GM12872 (cell line): ENCODE measurements at regions not wholly inside any gene's neighbourhood (a gene's known extent, or its start where the extent isn't known, plus 50 kb on each side); places are given as distances from the start of the nearest gene placed in this dataset.

Source experiments
- TF ChIP-seq, protein P1 (sequence below): IDR thresholded peaks from 3 replicates; pipeline ENCODE4 v1.5.1; 2011; ENCODE audit warnings: low read depth, mild to moderate bottlenecking, low read length, moderate library complexity; ENCODE audit not compliant: insufficient read depth

DNA sequence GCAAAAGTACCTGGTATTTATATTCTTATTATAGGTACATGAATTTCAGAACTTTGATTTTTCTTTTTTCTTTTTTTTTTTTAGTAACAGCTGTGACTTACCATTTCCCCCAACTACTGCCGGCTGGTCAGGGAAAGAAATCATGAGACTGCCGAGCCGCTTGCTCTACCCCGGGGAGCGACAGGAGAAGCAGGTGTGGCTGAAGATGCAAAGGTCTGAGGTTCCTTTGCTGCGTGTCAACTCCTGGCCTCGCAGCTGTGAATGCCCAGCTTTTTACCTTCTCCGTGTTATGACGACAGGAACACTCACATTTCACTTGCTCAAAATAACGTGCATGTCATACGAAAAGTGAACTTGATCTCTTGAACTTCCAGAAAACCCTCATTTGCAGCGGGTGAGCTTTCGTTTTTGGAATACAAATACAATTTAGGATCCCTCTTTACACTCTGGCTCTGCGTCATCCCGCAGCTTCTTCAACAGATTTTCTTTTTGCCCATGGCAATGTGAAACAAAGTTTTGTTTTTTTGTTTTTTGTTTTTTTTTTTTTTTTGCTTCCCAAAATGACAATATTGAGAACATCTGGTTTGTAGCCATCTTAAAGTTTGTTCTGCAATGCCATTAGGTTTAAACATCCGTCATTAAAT lies 117.9 kb downstream of the EFNB2 start:
- TF ChIP-seq, protein P1, sequence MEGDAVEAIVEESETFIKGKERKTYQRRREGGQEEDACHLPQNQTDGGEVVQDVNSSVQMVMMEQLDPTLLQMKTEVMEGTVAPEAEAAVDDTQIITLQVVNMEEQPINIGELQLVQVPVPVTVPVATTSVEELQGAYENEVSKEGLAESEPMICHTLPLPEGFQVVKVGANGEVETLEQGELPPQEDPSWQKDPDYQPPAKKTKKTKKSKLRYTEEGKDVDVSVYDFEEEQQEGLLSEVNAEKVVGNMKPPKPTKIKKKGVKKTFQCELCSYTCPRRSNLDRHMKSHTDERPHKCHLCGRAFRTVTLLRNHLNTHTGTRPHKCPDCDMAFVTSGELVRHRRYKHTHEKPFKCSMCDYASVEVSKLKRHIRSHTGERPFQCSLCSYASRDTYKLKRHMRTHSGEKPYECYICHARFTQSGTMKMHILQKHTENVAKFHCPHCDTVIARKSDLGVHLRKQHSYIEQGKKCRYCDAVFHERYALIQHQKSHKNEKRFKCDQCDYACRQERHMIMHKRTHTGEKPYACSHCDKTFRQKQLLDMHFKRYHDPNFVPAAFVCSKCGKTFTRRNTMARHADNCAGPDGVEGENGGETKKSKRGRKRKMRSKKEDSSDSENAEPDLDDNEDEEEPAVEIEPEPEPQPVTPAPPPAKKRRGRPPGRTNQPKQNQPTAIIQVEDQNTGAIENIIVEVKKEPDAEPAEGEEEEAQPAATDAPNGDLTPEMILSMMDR = no peak

DNA sequence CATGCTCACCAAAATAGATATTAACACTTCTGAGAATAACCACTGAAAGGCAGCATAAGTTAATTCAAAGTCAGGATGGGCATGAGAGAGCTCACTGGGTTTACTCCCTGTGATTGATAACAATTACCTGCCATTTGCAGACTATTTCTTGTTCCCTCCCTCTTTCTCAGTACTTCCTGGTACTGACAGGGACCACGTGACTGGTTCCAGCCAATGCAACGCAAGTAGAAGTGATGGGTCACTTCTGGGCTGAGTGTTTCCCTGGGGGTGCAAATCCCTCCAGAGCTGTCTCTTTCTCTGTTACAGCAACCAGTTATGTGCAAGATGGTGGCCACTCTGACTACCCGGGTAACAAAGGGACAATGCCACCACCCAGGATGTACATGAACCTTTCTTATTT lies 118.8 kb downstream of the EFNB2 start:
- TF ChIP-seq, protein P1 = no peak

DNA sequence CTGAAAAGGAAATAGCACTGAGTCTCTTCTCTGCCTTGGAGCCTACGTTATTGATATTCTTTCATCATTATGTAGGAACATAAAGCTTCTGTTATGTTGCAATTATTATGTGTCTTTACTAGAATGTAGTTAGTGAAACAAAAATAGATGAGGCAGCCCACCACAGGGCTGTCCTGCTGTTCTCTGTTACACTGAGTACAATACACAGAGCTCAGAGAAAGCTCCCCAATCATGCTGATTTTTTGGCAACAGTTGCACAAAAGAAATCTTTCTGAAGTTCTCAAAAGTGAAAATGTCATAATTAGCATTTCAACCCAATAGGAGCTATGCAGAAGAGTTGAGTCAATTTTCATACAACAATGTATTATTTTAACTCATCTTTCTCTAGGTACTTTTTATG lies 119.5 kb downstream of the EFNB2 start:
- TF ChIP-seq, protein P1 = no peak

DNA sequence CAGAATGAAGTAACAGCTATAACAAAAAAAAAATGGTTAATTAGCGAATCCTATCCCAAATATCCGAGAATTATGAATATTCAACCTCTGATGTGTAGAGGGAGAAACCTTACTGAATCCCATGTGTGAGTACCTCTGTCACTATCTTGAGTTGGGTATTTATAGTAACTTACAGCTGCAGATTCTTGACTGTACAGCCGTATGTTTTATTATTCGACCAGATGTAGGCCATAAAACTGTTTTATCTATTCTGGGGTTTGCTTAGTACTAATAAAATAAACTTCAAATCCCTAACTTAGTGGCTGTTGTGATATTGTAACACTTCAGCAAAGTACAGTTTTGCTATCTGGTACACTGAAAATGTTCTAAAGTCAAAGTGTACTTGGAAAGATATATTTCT lies 120.0 kb downstream of the EFNB2 start:
- TF ChIP-seq, protein P1 = no peak

DNA sequence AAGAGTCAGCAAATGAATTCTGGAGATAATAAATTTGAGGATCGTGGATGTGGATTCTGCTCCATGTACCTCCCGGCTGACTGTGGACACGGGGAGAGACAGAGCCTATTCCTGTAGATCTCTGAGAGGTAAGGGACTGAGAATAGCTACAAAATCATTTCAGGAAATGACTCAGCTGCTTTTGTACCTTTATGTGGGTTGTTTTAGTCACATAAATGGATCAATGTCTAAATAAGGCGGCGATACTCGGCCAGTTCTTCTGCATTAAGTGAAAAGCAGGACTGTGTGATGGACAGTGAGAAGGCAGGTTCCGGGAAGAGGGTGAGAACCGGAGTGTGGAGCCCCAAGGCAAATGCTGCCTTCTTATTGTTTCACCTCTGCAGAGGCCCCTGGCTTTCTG lies 128.1 kb downstream of the EFNB2 start:
- TF ChIP-seq, protein P1 = no peak

DNA sequence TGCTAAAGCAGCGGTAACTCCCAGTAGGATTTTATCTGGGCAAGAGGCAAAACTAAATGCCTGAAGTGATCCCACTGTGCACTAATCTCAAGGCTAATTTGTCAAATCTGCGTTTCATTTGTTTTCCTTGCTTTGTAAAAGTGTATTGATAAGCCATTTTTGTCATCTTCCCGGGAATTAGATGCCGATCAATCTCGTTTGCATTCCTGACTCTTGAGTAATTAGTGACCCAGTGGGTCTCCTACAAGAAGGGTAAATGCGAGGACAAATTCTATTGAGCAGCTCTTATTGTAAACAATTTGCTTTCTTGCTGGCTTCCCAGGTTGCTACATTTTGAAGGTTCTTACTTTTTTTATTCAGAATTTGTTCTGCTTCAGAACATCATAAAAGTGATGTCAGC lies 129.7 kb downstream of the EFNB2 start:
- TF ChIP-seq, protein P1 = no peak

DNA sequence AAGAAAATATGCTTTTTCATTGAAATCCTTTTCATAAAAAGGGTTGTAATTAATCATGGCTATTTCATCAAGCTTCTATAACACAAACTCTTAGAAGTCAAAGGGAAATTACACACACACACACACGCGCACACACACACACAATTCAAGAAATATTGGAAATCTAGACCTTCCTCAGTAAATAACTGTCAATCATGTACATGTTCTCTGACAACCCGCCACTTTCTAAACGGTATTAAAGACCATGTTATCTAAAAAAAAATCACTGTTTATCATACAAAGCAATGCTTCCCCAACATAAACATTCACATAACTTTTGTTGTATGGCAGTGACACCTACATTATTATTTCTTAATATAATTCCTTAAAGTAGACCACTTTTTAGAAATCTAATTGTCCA lies 132.2 kb downstream of the EFNB2 start:
- TF ChIP-seq, protein P1 = no peak
